Vagina (tissue), 2 donors: ENCODE measurements at regions not wholly inside any gene's neighbourhood (a gene's known extent, or its start where the extent isn't known, plus 50 kb on each side); places are given as distances from the start of the nearest gene placed in this dataset.

Experiments
- DNase-seq, 2 donors: peaks; one replicate each; pipeline ENCODE4 v3.0.0-alpha.2; 2017; ENCODE audit errors: extremely low spot score in 2 of 2
- H3K27ac ChIP-seq: fragments of 200-600 bp; sonication (generic); one replicate; pipeline ENCODE4 v1.5.1; 2019
- H3K27me3 ChIP-seq: fragments of 200-600 bp; sonication (generic); one replicate; pipeline ENCODE4 v1.5.1; 2019
- H3K36me3 ChIP-seq, 2 donors: fragments of 200-600 bp; sonication (generic); one replicate each; pipeline ENCODE4 v1.5.1; 2017 to 2019
- H3K4me1 ChIP-seq: fragments of 200-600 bp; sonication (generic); one replicate; pipeline ENCODE4 v1.5.1; 2019
- H3K4me3 ChIP-seq, 2 donors: fragments of 200-600 bp; sonication (generic); 1 replicate in 1 of 2; 2 replicates in 1 of 2; pipeline ENCODE4 v1.5.1; 2016 to 2019
- H3K9me3 ChIP-seq: fragments of 200-600 bp; sonication (generic); one replicate; pipeline ENCODE4 v1.5.1; 2019
- CTCF ChIP-seq, 3 experiments: fragments of 450-650 bp in 2 of 3; fragments of 200-600 bp in 1 of 3; sonication (generic) in 1 of 3; IDR thresholded peaks; one replicate each; pipeline ENCODE4 v1.5.1; 2017 to 2019; ENCODE audit warnings: antibody characterized with exemption in 3 of 3, mild to moderate bottlenecking in 2 of 3, moderate library complexity in 2 of 3
- POLR2A ChIP-seq, 2 donors: fragments of 450-650 bp; IDR thresholded peaks; one replicate each; pipeline ENCODE4 v1.6.1; 2017; ENCODE audit warnings: antibody characterized with exemption in 2 of 2, mild to moderate bottlenecking in 2 of 2, moderate library complexity in 2 of 2
- POLR2AphosphoS5 ChIP-seq, 2 donors: sonication (generic); formaldehyde crosslinking; IDR thresholded peaks; one replicate each; pipeline ENCODE4 v1.9.0; 2017; ENCODE audit warnings: antibody characterized with exemption in 2 of 2, mild to moderate bottlenecking in 2 of 2, low read depth in 1 of 2; ENCODE audit not compliant: insufficient read depth in 1 of 2
- intact Hi-C: fragments of 100-400 bp; cut with DNase I; formaldehyde crosslinking; loops from one replicate; pipeline ENCODE4 v1.15.1; 2023

- TF ChIP-seq POLR2A (IDR thresholded peaks at IDR 0.05) (no peak), CTCF (IDR thresholded peaks at IDR 0.05) (no peak), POLR2AphosphoS5 (IDR thresholded peaks at IDR 0.05; ENCODE audit: insufficient read depth in 1 of 2, low read depth in 1 of 2) (no peak)
- Histone ChIP-seq H3K4me3 (no peak overlapping the region), H3K36me3 (no peaks in the 10 kb centered on the region), H3K9me3 (no peaks in the 10 kb centered on the region), H3K27ac (no peak overlapping the region), H3K4me1 (no peaks in the 10 kb centered on the region), H3K27me3 (no peaks in the 10 kb centered on the region)
- no peak for DNase-seq
- intact Hi-C loops = no loop called here
Measured at GRCh38 chr6:85126485-85127167, 323.3 kb upstream of the NT5E start.

GRCh38 chr6:85125526-85125925 lies 324.4 kb upstream of the NT5E start:
- intact Hi-C loops = no loop called here

GRCh38 chr6:85124472-85125354 lies 325.2 kb upstream of the NT5E start:
- H3K27me3 ChIP-seq = no peaks in the 10 kb centered on the region
- no peaks in the 10 kb centered on the region for H3K36me3 ChIP-seq
- no peak overlapping the region for H3K4me3 ChIP-seq
- no peaks in the 10 kb centered on the region for H3K4me1 ChIP-seq
- DNase-seq = no peak
- no peak overlapping the region for H3K27ac ChIP-seq
- H3K9me3 ChIP-seq = no peaks in the 10 kb centered on the region
- TF ChIP-seq POLR2AphosphoS5 (IDR thresholded peaks at IDR 0.05; ENCODE audit: insufficient read depth in 1 of 2, low read depth in 1 of 2) (no peak), POLR2A (IDR thresholded peaks at IDR 0.05) (no peak), CTCF (IDR thresholded peaks at IDR 0.05) (no peak)
- intact Hi-C loops = no loop called here

More at GRCh38 chr6:85125526-85125925, 324.4 kb upstream of the NT5E start:
- no peak for DNase-seq
- no peaks in the 10 kb centered on the region for H3K36me3 ChIP-seq
- no peaks in the 10 kb centered on the region for H3K9me3 ChIP-seq
- TF ChIP-seq POLR2A (IDR thresholded peaks at IDR 0.05) = no peak
- TF ChIP-seq CTCF (IDR thresholded peaks at IDR 0.05) = no peak
- no peak for TF ChIP-seq POLR2AphosphoS5 (IDR thresholded peaks at IDR 0.05; ENCODE audit: insufficient read depth in 1 of 2, low read depth in 1 of 2)
- no peaks in the 10 kb centered on the region for H3K27me3 ChIP-seq
- H3K4me3 ChIP-seq = no peak overlapping the region
- no peaks in the 10 kb centered on the region for H3K4me1 ChIP-seq
- H3K27ac ChIP-seq = no peak overlapping the region

GRCh38 chr6:85121158-85121557 lies 328.7 kb upstream of the NT5E start:
- DNase-seq = no peak
- Histone ChIP-seq H3K36me3 (no peaks in the 10 kb centered on the region), H3K27me3 (no peaks in the 10 kb centered on the region), H3K4me1 (no peaks in the 10 kb centered on the region), H3K4me3 (no peak overlapping the region), H3K27ac (no peak overlapping the region), H3K9me3 (no peaks in the 10 kb centered on the region)
- no peak for TF ChIP-seq POLR2A (IDR thresholded peaks at IDR 0.05)
- no peak for TF ChIP-seq POLR2AphosphoS5 (IDR thresholded peaks at IDR 0.05; ENCODE audit: insufficient read depth in 1 of 2, low read depth in 1 of 2)
- no peak for TF ChIP-seq CTCF (IDR thresholded peaks at IDR 0.05)
- intact Hi-C loops = no loop called here
